ENCODE measurements at regions not wholly inside any gene's neighbourhood (a gene's known extent, or its start where the extent isn't known, plus 50 kb on each side); places are given as distances from the start of the nearest gene placed in this dataset.

DNA sequence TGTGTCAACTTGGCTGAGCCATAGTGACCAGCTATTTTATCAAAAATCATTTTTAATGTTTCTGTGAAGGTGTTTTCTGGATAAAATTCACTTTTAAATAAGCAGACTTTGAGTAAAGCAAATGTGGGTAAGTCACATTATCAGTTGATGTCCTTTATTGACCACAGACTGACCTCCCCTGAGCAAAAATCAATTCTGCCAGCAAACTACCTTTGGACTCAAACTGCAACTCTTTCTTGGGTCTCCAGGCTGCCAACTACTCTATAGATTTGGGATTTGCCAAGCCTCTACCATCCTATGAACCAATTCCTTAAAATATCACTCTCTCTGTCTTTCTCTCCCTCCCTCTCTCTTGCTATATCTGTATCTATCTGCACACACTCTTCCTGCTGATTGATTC is 1571.7 kb upstream of the NUDT12 start:
- Mint-ChIP-seq H3K9me3 (ENCODE audit: unreplicated experiment) (no peaks in the 10 kb centered on the region), H3K4me1 (ENCODE audit: unreplicated experiment) (no peaks in the 10 kb centered on the region), H3K36me3 (ENCODE audit: low read depth, unreplicated experiment) (no peaks in the 10 kb centered on the region), H3K4me3 (ENCODE audit: unreplicated experiment) (no peak overlapping the region), H3K27ac (ENCODE audit: unreplicated experiment) (no peak overlapping the region), H3K27me3 (ENCODE audit: unreplicated experiment) (peaks cover 1% of the 10 kb centered on the region)
- TF ChIP-seq, protein P1, sequence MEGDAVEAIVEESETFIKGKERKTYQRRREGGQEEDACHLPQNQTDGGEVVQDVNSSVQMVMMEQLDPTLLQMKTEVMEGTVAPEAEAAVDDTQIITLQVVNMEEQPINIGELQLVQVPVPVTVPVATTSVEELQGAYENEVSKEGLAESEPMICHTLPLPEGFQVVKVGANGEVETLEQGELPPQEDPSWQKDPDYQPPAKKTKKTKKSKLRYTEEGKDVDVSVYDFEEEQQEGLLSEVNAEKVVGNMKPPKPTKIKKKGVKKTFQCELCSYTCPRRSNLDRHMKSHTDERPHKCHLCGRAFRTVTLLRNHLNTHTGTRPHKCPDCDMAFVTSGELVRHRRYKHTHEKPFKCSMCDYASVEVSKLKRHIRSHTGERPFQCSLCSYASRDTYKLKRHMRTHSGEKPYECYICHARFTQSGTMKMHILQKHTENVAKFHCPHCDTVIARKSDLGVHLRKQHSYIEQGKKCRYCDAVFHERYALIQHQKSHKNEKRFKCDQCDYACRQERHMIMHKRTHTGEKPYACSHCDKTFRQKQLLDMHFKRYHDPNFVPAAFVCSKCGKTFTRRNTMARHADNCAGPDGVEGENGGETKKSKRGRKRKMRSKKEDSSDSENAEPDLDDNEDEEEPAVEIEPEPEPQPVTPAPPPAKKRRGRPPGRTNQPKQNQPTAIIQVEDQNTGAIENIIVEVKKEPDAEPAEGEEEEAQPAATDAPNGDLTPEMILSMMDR (IDR thresholded peaks at IDR 0.05; ENCODE audit: unreplicated experiment), result no peak
- no peak for DNase-seq (ENCODE audit: low spot score)

DNA sequence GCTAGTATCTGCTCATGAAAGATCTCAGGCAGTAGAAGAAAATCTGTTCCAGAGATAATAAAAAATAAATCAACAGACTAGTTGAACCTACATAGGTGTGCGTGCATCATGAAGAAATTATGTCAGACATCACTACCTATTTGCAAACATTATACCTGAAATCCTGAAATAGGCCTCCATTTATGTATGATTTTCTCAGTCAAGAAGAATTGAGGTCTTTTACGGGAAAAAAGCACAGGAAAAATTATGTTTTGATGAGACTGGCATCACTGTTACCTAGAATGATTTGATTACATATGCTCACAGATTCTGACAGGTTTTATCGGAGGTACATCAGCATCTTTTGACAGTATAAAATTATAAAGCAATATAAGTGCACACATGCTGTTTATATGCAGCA is 1570.5 kb upstream of the NUDT12 start:
- DNase-seq (ENCODE audit: low spot score), result no peak
- Mint-ChIP-seq H3K4me1 (ENCODE audit: unreplicated experiment) (no peaks in the 10 kb centered on the region), H3K36me3 (ENCODE audit: low read depth, unreplicated experiment) (no peaks in the 10 kb centered on the region), H3K9me3 (ENCODE audit: unreplicated experiment) (no peaks in the 10 kb centered on the region), H3K27me3 (ENCODE audit: unreplicated experiment) (peaks cover 1% of the 10 kb centered on the region), H3K27ac (ENCODE audit: unreplicated experiment) (no peak overlapping the region), H3K4me3 (ENCODE audit: unreplicated experiment) (no peak overlapping the region)
- TF ChIP-seq, protein P1 (IDR thresholded peaks at IDR 0.05; ENCODE audit: unreplicated experiment), result no peak

DNA sequence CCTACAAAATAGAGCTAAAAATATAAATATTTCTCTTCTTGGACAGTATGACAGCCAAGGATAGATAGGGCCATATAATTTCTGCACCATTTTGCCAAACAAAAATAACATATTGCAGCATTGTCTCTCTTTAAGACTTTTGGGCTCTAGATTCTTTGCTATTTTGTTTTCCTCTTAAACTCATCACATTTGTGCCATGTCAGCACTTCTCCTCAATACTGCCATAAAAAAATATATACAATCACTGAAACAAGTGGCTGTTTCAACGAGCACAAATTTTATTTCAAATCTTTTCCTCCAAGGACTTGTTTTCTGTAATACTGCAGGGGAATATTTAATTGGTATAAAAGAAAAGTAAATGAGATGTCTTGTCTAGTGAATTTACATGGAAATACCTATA is 1570.0 kb upstream of the NUDT12 start:
- Mint-ChIP-seq H3K9me3 (ENCODE audit: unreplicated experiment) (no peaks in the 10 kb centered on the region), H3K27ac (ENCODE audit: unreplicated experiment) (no peak overlapping the region), H3K4me1 (ENCODE audit: unreplicated experiment) (no peaks in the 10 kb centered on the region), H3K36me3 (ENCODE audit: low read depth, unreplicated experiment) (no peaks in the 10 kb centered on the region), H3K27me3 (ENCODE audit: unreplicated experiment) (peaks cover 1% of the 10 kb centered on the region), H3K4me3 (ENCODE audit: unreplicated experiment) (no peak overlapping the region)
- TF ChIP-seq, protein P1 (IDR thresholded peaks at IDR 0.05; ENCODE audit: unreplicated experiment), result no peak
- no peak for DNase-seq (ENCODE audit: low spot score)

DNA sequence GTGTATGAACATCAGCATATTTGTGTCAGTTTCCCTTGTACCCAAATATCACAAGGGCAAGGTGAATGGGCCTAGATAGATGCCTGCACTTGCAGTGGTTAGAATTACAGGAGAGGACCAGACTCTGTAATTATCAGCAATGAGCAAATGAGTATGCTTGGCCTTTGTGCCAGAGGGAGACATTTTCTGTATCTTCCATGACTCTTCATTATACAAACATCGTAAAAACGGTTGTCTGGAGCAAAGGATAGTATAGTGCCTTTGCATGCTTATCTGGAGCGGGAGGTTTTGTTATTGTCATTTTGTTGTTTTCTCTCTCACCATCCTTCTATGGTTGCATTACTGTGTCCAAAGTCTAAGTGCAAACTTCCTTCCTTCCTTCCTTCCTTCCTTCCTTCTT is 1568.5 kb upstream of the NUDT12 start:
- no peak overlapping the region for H3K27ac Mint-ChIP-seq (ENCODE audit: unreplicated experiment)
- H3K9me3 Mint-ChIP-seq (ENCODE audit: unreplicated experiment), result no peaks in the 10 kb centered on the region
- no peak for DNase-seq (ENCODE audit: low spot score)
- no peaks in the 10 kb centered on the region for H3K4me1 Mint-ChIP-seq (ENCODE audit: unreplicated experiment)
- no peaks in the 10 kb centered on the region for H3K36me3 Mint-ChIP-seq (ENCODE audit: low read depth, unreplicated experiment)
- H3K4me3 Mint-ChIP-seq (ENCODE audit: unreplicated experiment), result no peak overlapping the region
- peaks cover 1% of the 10 kb centered on the region for H3K27me3 Mint-ChIP-seq (ENCODE audit: unreplicated experiment)
- TF ChIP-seq, protein P1 (IDR thresholded peaks at IDR 0.05; ENCODE audit: unreplicated experiment), result no peak

DNA sequence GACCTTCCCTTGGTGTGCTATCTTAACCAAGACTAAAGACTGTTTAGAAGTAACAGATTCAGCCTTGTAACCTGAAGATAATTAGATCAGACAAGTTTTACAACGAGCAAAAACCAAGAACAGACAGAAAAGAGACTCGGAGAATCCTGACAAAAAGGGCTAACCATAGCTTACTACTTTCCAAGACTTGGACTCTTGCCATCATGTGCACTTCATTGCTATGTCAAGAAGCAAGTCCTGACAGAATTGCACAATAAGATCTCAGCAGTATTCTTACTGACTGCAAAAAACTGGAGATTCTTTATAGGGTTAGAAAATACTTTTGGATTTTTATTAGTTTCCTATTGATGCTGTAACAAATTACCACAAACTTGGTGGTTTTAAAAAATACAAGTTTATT is 1539.0 kb upstream of the NUDT12 start:
- DNase-seq (ENCODE audit: low spot score), result no peak
- H3K27ac Mint-ChIP-seq (ENCODE audit: unreplicated experiment), result no peak overlapping the region
- TF ChIP-seq, protein P1 (IDR thresholded peaks at IDR 0.05; ENCODE audit: unreplicated experiment), result no peak
- H3K4me1 Mint-ChIP-seq (ENCODE audit: unreplicated experiment), result no peaks in the 10 kb centered on the region
- no peaks in the 10 kb centered on the region for H3K9me3 Mint-ChIP-seq (ENCODE audit: unreplicated experiment)
- H3K4me3 Mint-ChIP-seq (ENCODE audit: unreplicated experiment), result no peak overlapping the region
- no peaks in the 10 kb centered on the region for H3K27me3 Mint-ChIP-seq (ENCODE audit: unreplicated experiment)
- H3K36me3 Mint-ChIP-seq (ENCODE audit: low read depth, unreplicated experiment), result no peaks in the 10 kb centered on the region

Data from endothelial cell (in vitro differentiated cells).